ENCODE measurements at regions not wholly inside any gene's neighbourhood (a gene's known extent, or its start where the extent isn't known, plus 50 kb on each side); places are given as distances from the start of the nearest gene placed in this dataset.

- Histone ChIP-seq H3K27ac (no peak overlapping the region), H3K4me1 (no peaks in the 10 kb centered on the region), H3K9me3 (no peaks in the 10 kb centered on the region), H3K27me3 (no peaks in the 10 kb centered on the region), H3K36me3 (replicated peaks in 1 of 2; ENCODE audit: insufficient read depth in 1 of 2, low read depth in 2 of 2) (no peaks in the 10 kb centered on the region), H3K4me3 (no peak overlapping the region)
- intact Hi-C loops (cut with DNase I), result no loop called here
- DNase-seq, result no peak
- no peak for ATAC-seq
- WGBS, 2 donors, result 71 to 80% methylated on average over 1 of the region's 1 CpG
- no peak for TF ChIP-seq POLR2A (IDR thresholded peaks at IDR 0.05)
- no peak for TF ChIP-seq CTCF (IDR thresholded peaks at IDR 0.05)
These were observed 158.1 kb upstream of the USP38 start for GRCh38 chr4:143026459-143027170.

GRCh38 chr4:143035661-143036060, 149.1 kb upstream of the USP38 start:
- intact Hi-C loops (cut with DNase I), result no loop called here
- 83 to 92% methylated on average over 1 of the region's 1 CpG for WGBS, 2 donors
- TF ChIP-seq CTCF (IDR thresholded peaks at IDR 0.05), result no peak
- TF ChIP-seq POLR2A (IDR thresholded peaks at IDR 0.05), result no peak
- Histone ChIP-seq H3K36me3 (replicated peaks in 1 of 2; ENCODE audit: insufficient read depth in 1 of 2, low read depth in 2 of 2) (no peaks in the 10 kb centered on the region), H3K4me3 (no peak overlapping the region), H3K4me1 (no peaks in the 10 kb centered on the region), H3K9me3 (no peaks in the 10 kb centered on the region), H3K27ac (no peak overlapping the region), H3K27me3 (no peaks in the 10 kb centered on the region)
- DNase-seq (no peak), ATAC-seq (no peak)

DNA sequence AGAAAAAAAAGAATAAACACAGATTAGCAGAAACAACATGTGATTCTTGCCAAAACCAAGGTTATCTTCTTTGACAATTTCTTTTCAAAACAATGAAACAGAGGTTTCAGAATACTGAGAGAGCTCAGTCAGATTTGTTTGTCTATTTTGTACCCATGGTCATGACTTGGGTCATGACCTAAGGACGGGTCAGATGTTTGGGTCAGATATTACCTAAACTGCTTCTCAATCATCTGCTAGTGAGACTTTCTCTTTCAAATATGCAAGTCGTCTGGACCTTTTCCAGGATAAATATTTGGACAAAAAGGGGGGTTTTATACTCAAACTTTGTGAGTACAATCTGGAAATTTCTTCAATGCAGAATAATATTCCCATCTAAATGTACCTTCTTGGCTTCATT, 148.3 kb upstream of the USP38 start:
- Histone ChIP-seq H3K27me3 (no peaks in the 10 kb centered on the region), H3K4me1 (no peaks in the 10 kb centered on the region), H3K36me3 (replicated peaks in 1 of 2; ENCODE audit: insufficient read depth in 1 of 2, low read depth in 2 of 2) (no peaks in the 10 kb centered on the region), H3K9me3 (no peaks in the 10 kb centered on the region), H3K27ac (no peak overlapping the region), H3K4me3 (no peak overlapping the region)
- WGBS, 2 donors, result 21 to 26% methylated on average over 2 of the region's 2 CpGs
- no peak for ATAC-seq
- TF ChIP-seq CTCF (IDR thresholded peaks at IDR 0.05) (no peak), POLR2A (IDR thresholded peaks at IDR 0.05) (no peak)
- intact Hi-C loops (cut with DNase I), result no loop called here
- no peak for DNase-seq

DNA sequence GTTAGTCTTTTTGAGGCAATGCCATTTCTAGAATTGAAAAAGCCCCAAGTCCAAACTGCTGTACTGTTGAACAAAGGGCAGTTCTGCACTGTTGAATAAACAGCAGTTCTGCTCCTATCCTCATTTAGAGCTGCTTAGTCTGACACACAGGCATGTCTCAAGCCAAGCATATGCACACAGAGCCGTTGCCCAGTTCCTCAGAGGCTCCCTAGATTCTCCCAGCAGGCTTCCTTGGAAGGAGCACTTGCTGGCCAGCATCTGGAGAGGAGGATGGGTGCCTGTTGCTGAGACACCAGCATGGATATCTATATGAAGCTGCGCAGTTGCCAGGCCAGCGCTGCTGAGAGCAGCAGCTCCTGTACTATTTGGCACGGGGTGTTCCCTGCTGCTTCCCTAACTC, 138.3 kb upstream of the USP38 start:
- Histone ChIP-seq H3K27ac (no peak overlapping the region), H3K4me3 (no peak overlapping the region), H3K27me3 (no peaks in the 10 kb centered on the region), H3K9me3 (no peaks in the 10 kb centered on the region), H3K36me3 (replicated peaks in 1 of 2; ENCODE audit: insufficient read depth in 1 of 2, low read depth in 2 of 2) (no peaks in the 10 kb centered on the region), H3K4me1 (no peaks in the 10 kb centered on the region)
- intact Hi-C loops (cut with DNase I), result no loop called here
- ATAC-seq (no peak), DNase-seq (no peak)
- TF ChIP-seq POLR2A (IDR thresholded peaks at IDR 0.05), result no peak
- no peak for TF ChIP-seq CTCF (IDR thresholded peaks at IDR 0.05)
- 70 to 73% methylated on average over 4 of the region's 4 CpGs for WGBS, 2 donors

GRCh38 chr4:143046906-143047305, 137.8 kb upstream of the USP38 start:
- Histone ChIP-seq H3K27ac (no peak overlapping the region), H3K4me3 (no peak overlapping the region), H3K27me3 (no peaks in the 10 kb centered on the region), H3K9me3 (no peaks in the 10 kb centered on the region), H3K36me3 (replicated peaks in 1 of 2; ENCODE audit: insufficient read depth in 1 of 2, low read depth in 2 of 2) (no peaks in the 10 kb centered on the region), H3K4me1 (no peaks in the 10 kb centered on the region)
- TF ChIP-seq POLR2A (IDR thresholded peaks at IDR 0.05), result no peak
- no peak for TF ChIP-seq CTCF (IDR thresholded peaks at IDR 0.05)
- intact Hi-C loops (cut with DNase I), result no loop called here
- DNase-seq (no peak), ATAC-seq (no peak)
- WGBS, 2 donors, result 65 to 91% methylated on average over 4 of the region's 4 CpGs

Data from body of pancreas (tissue), 4 donors.